ENCODE measurements at regions not wholly inside any gene's neighbourhood (a gene's known extent, or its start where the extent isn't known, plus 50 kb on each side); places are given as distances from the start of the nearest gene placed in this dataset.

- no peak for DNase-seq
Observed at GRCh38 chr3:87390821-87391220, 114.4 kb upstream of the POU1F1 start.

- DNase-seq, result no peak
Observed at GRCh38 chr3:87390353-87390752, 114.0 kb upstream of the POU1F1 start.

- DNase-seq, result no peak
Observed at GRCh38 chr3:87375231-87375682, 98.9 kb upstream of the POU1F1 start.

- DNase-seq, result no peak
Observed at GRCh38 chr3:87370007-87370406, 93.6 kb upstream of the POU1F1 start.

- no peak for DNase-seq
Observed at GRCh38 chr3:87367736-87368135, 91.4 kb upstream of the POU1F1 start.

- DNase-seq, result no peak
Observed at GRCh38 chr3:87363721-87364120, 87.3 kb upstream of the POU1F1 start.

GRCh38 chr3:87361956-87362355 lies 85.6 kb upstream of the POU1F1 start:
- no peak for DNase-seq

- no peak for DNase-seq
Observed at GRCh38 chr3:87361271-87361670, 84.9 kb upstream of the POU1F1 start.

- DNase-seq, result no peak
Observed at GRCh38 chr3:87359826-87360225, 83.4 kb upstream of the POU1F1 start.

GRCh38 chr3:87359025-87359424 lies 82.6 kb upstream of the POU1F1 start:
- no peak for DNase-seq

GRCh38 chr3:87358066-87358465 lies 81.7 kb upstream of the POU1F1 start:
- no peak for DNase-seq

GRCh38 chr3:87354398-87354797 lies 78.0 kb upstream of the POU1F1 start:
- DNase-seq, result no peak

- no peak for DNase-seq
Observed at GRCh38 chr3:87351937-87352336, 75.6 kb upstream of the POU1F1 start.

- no peak for DNase-seq
Observed at GRCh38 chr3:87350367-87351199, 74.2 kb upstream of the POU1F1 start.

- DNase-seq, result no peak
Observed at GRCh38 chr3:87349833-87350232, 73.4 kb upstream of the POU1F1 start.

- DNase-seq, result no peak
Observed at GRCh38 chr3:87336761-87337160, 60.4 kb upstream of the POU1F1 start.

GRCh38 chr3:87335931-87336330 lies 59.5 kb upstream of the POU1F1 start:
- DNase-seq, result no peak

GRCh38 chr3:87333393-87333892 lies 57.1 kb upstream of the POU1F1 start:
- no peak for DNase-seq

GRCh38 chr3:87332789-87333188 lies 56.4 kb upstream of the POU1F1 start:
- no peak for DNase-seq

GRCh38 chr3:87329065-87329464 lies 52.7 kb upstream of the POU1F1 start:
- DNase-seq, result no peak

Data from 8988T (cell line).